IMR-90 (cell line): ENCODE measurements at regions not wholly inside any gene's neighbourhood (a gene's known extent, or its start where the extent isn't known, plus 50 kb on each side); places are given as distances from the start of the nearest gene placed in this dataset.

Experiments
- ATAC-seq: fragments of 200-7000 bp; cut with Tn5 transposase; 2 replicates; pipeline ENCODE4 v1.9.1; 2020; ENCODE audit warnings: low read depth, mild to moderate bottlenecking, moderate library complexity
- BruUV-seq: library from RNA; stranded (reverse); fragments of 400-500 nt; replicated peaks from 2 replicates; lab custom pipeline; 2021; lab: Mats Ljungman, UMichigan
- CTCF ChIA-PET: fragments of 300-600 bp; formaldehyde crosslinking; extraction: SDS; loops from one replicate; lab custom pipeline; 2021; ENCODE audit warnings: antibody characterized with exemption; lab: Yijun Ruan, JAX
- POLR2A ChIA-PET: fragments of 300-600 bp; sonication (Branson Sonifier 250); formaldehyde crosslinking; loops from one replicate; lab custom pipeline; 2022; ENCODE audit warnings: antibody characterized with exemption; ENCODE audit not compliant: unreplicated experiment; lab: Charles Lee
- DNase-seq: peaks from one replicate; pipeline ENCODE4 v3.0.0; 2013
- H2AFZ ChIP-seq: replicated peaks from 2 replicates; pipeline ENCODE3; 2013; ENCODE audit warnings: low read length, mild to moderate bottlenecking; ENCODE audit not compliant: poor library complexity
- H2AK5ac ChIP-seq: 2 replicates; pipeline ENCODE4 v1.6.1; 2013; ENCODE audit warnings: low read depth, low read length, inconsistent platforms
- H2AK9ac ChIP-seq: replicated peaks from 2 replicates; pipeline ENCODE3; 2013; ENCODE audit warnings: mild to moderate bottlenecking, low read depth, low read length, moderate library complexity; ENCODE audit not compliant: poor library complexity
- H2BK120ac ChIP-seq: 2 replicates; pipeline ENCODE4 v1.6.1; 2013; ENCODE audit warnings: low read depth, low read length, inconsistent platforms
- H2BK15ac ChIP-seq: 3 replicates; pipeline ENCODE4 v1.6.1; 2013; ENCODE audit warnings: low read depth, low read length, inconsistent platforms
- H2BK20ac ChIP-seq: 2 replicates; pipeline ENCODE4 v1.6.1; 2013; ENCODE audit warnings: low read depth, mild to moderate bottlenecking, inconsistent platforms, low read length, moderate library complexity
- H2BK5ac ChIP-seq: 2 replicates; pipeline ENCODE4 v1.6.1; 2013; ENCODE audit warnings: mild to moderate bottlenecking, low read depth, low read length, inconsistent platforms; ENCODE audit not compliant: poor library complexity, severe bottlenecking
- H3K14ac ChIP-seq: replicated peaks from 2 replicates; pipeline ENCODE4 v1.6.1; 2013; ENCODE audit warnings: low read depth, low read length, inconsistent platforms
- H3K18ac ChIP-seq: 2 replicates; pipeline ENCODE4 v1.6.1; 2013; ENCODE audit warnings: low read depth, low read length, control low read depth
- H3K23ac ChIP-seq: 2 replicates; pipeline ENCODE4 v1.6.1; 2013; ENCODE audit warnings: low read depth, low read length, inconsistent platforms
- H3K27ac ChIP-seq: 2 replicates; pipeline ENCODE4 v1.5.1; 2013; ENCODE audit warnings: mild to moderate bottlenecking, control low read depth, low read length; ENCODE audit not compliant: insufficient read depth
- H3K27me3 ChIP-seq: 2 replicates; pipeline ENCODE4 v1.6.1; 2013; ENCODE audit warnings: low read length; ENCODE audit not compliant: control insufficient read depth, insufficient read depth
- H3K36me3 ChIP-seq: 2 replicates; pipeline ENCODE4 v1.6.1; 2013; ENCODE audit warnings: low read length, mixed read lengths; ENCODE audit not compliant: control insufficient read depth, insufficient read depth
- H3K4ac ChIP-seq: 2 replicates; pipeline ENCODE4 v1.6.1; 2013; ENCODE audit warnings: low read depth, low read length, inconsistent platforms
- H3K4me1 ChIP-seq: 2 replicates; pipeline ENCODE4 v1.6.1; 2013; ENCODE audit warnings: low read length, mixed read lengths; ENCODE audit not compliant: control insufficient read depth, insufficient read depth
- H3K4me2 ChIP-seq: 2 replicates; pipeline ENCODE4 v1.6.1; 2013; ENCODE audit warnings: low read depth, mild to moderate bottlenecking, control low read depth, low read length, moderate library complexity
- H3K4me3 ChIP-seq: 2 replicates; pipeline ENCODE4 v1.5.1; 2013; ENCODE audit warnings: low read depth, mild to moderate bottlenecking, control low read depth, low read length, moderate library complexity; ENCODE audit not compliant: insufficient read depth
- H3K56ac ChIP-seq: 2 replicates; pipeline ENCODE4 v1.6.1; 2013; ENCODE audit warnings: low read length, inconsistent platforms; ENCODE audit not compliant: insufficient read depth; ENCODE audit errors: extremely low read depth
- H3K79me1 ChIP-seq, 2 experiments: 2 replicates each; pipeline ENCODE4 v1.6.1; 2013; ENCODE audit warnings: low read length in 2 of 2, inconsistent platforms in 1 of 2, low read depth in 1 of 2
- H3K9ac ChIP-seq: 2 replicates; pipeline ENCODE4 v1.6.1; 2013; ENCODE audit warnings: low read depth, low read length, control low read depth
- H3K9me1 ChIP-seq: 2 replicates; pipeline ENCODE4 v1.6.1; 2013; ENCODE audit warnings: low read length, inconsistent platforms; ENCODE audit not compliant: insufficient read depth
- H3K9me3 ChIP-seq: 2 replicates; pipeline ENCODE4 v1.6.1; 2013; ENCODE audit warnings: low read length; ENCODE audit not compliant: control insufficient read depth, insufficient read depth
- H4K20me1 ChIP-seq: 2 replicates; pipeline ENCODE4 v1.6.1; 2013; ENCODE audit warnings: low read length, inconsistent platforms; ENCODE audit not compliant: insufficient read depth
- H4K5ac ChIP-seq: 2 replicates; pipeline ENCODE4 v1.6.1; 2013; ENCODE audit warnings: mild to moderate bottlenecking, low read depth, low read length, control low read depth
- H4K8ac ChIP-seq, 2 experiments: 2 replicates each; pipeline ENCODE4 v1.6.1; 2013; ENCODE audit warnings: low read depth in 2 of 2, low read length in 2 of 2, control low read depth in 1 of 2, inconsistent platforms in 1 of 2
- H4K91ac ChIP-seq: 2 replicates; pipeline ENCODE4 v1.6.1; 2013; ENCODE audit warnings: low read depth, low read length, inconsistent platforms; ENCODE audit not compliant: insufficient read depth
- BHLHE40 ChIP-seq: fragments of 150-350 bp; IDR thresholded peaks from 2 replicates; pipeline ENCODE4 v1.6.1; 2016; ENCODE audit warnings: mild to moderate bottlenecking, low read depth, low read length
- CHD1 ChIP-seq: IDR thresholded peaks from 2 replicates; pipeline ENCODE4 v1.6.1; 2012; ENCODE audit warnings: low read depth, low read length, improper control_type of control experiment
- CTCF ChIP-seq: conservative IDR thresholded peaks from 2 replicates; pipeline ENCODE4 v1.5.1; 2012; ENCODE audit warnings: mild to moderate bottlenecking, low read depth, low read length, improper control_type of control experiment
- FOS ChIP-seq: fragments of 150-350 bp; IDR thresholded peaks from 2 replicates; pipeline ENCODE4 v1.6.1; 2016; ENCODE audit warnings: low read depth, low read length
- MAZ ChIP-seq: IDR thresholded peaks from 2 replicates; pipeline ENCODE4 v1.6.1; 2012; ENCODE audit warnings: low read depth, mild to moderate bottlenecking, low read length, improper control_type of control experiment, moderate library complexity, borderline replicate concordance
- NFE2L2 ChIP-seq: fragments of 150-350 bp; IDR thresholded peaks from 2 replicates; pipeline ENCODE4 v1.6.1; 2016; ENCODE audit warnings: low read depth, mild to moderate bottlenecking, low read length
- POLR2A ChIP-seq: IDR thresholded peaks from 2 replicates; pipeline ENCODE4 v1.6.1; 2012; ENCODE audit warnings: mild to moderate bottlenecking, low read depth, low read length
- RCOR1 ChIP-seq: IDR thresholded peaks from 2 replicates; pipeline ENCODE4 v1.6.1; 2012; ENCODE audit warnings: mild to moderate bottlenecking, low read length, improper control_type of control experiment; ENCODE audit not compliant: insufficient replicate concordance
- RFX5 ChIP-seq: IDR thresholded peaks from 2 replicates; pipeline ENCODE4 v1.8.0; 2012; ENCODE audit warnings: low read depth, mild to moderate bottlenecking, low read length, moderate library complexity
- SMC3 ChIP-seq: fragments of 150-350 bp; IDR thresholded peaks from 2 replicates; pipeline ENCODE4 v1.6.1; 2016; ENCODE audit warnings: low read depth, mild to moderate bottlenecking, antibody characterized with exemption, low read length, moderate library complexity
- USF2 ChIP-seq: fragments of 150-350 bp; IDR thresholded peaks from 2 replicates; pipeline ENCODE4 v1.6.1; 2017; ENCODE audit warnings: mild to moderate bottlenecking, antibody characterized with exemption, low read length, low read depth
- WGBS, 2 experiments: methylation state at CpG; one replicate each; pipeline versions ENCODE4 v1.1.5 to v1.1.7; 2013; ENCODE audit warnings: missing lambda C conversion rate in 2 of 2; ENCODE audit not compliant: insufficient read length in 1 of 2; ENCODE audit errors: extremely low coverage in 2 of 2; 5-methylcytosine and 5-hydroxymethylcytosine counted together
- dilution Hi-C: fragments of 300-500 bp; cut with HindIII; formaldehyde crosslinking; loops from one replicate; pipeline ENCODE4 v1.14.3; 2018; ENCODE audit warnings: low sequenced_read_pairs; ENCODE audit not compliant: unreplicated experiment
- in situ Hi-C: fragments of 300-500 bp; cut with MboI; formaldehyde crosslinking; loops from 3 replicates; pipeline ENCODE4 v1.14.3; 2019; ENCODE audit warnings: low sequenced_read_pairs, inconsistent platforms, mixed read lengths
- intact Hi-C: fragments of 100-400 bp; cut with micrococcal nuclease; formaldehyde crosslinking; loops from 2 replicates; pipeline ENCODE4 v1.10.0; 2022

GRCh38 chr5:57705769-57706168 lies 223.2 kb upstream of the ACTBL2 start:
- Histone ChIP-seq H3K79me1 (no peaks in the 10 kb centered on the region), H2AFZ (no peak overlapping the region), H3K9ac (no peak overlapping the region), H3K14ac (no peak overlapping the region), H4K5ac (no peak overlapping the region), H3K9me3 (peaks cover 6% of the 10 kb centered on the region), H2BK20ac (no peak overlapping the region), H3K27me3 (no peaks in the 10 kb centered on the region), H3K4ac (no peak overlapping the region), H2AK9ac (no peak overlapping the region), H3K27ac (no peak overlapping the region), H2BK5ac (no peak overlapping the region), H4K8ac (no peak overlapping the region), H2BK15ac (no peak overlapping the region), H3K56ac (no peak overlapping the region), H3K9me1 (no peaks in the 10 kb centered on the region), H3K36me3 (no peaks in the 10 kb centered on the region), H3K18ac (no peak overlapping the region), H4K91ac (no peak overlapping the region), H2BK120ac (no peak overlapping the region), H4K20me1 (no peaks in the 10 kb centered on the region), H3K4me3 (no peak overlapping the region), H3K4me2 (no peak overlapping the region), H2AK5ac (no peak overlapping the region), H3K4me1 (peaks cover 5% of the 10 kb centered on the region), H3K23ac (no peak overlapping the region)
- POLR2A ChIA-PET = no interaction called here
- WGBS, 2 experiments = no CpG with 5 or more reads among the region's 3 CpGs
- dilution Hi-C loops = no loop called here
- CTCF ChIA-PET = interaction anchor here (0.6 kb wide), 1 partner anchor 325 kb away, joined by 3 read pairs; no protein-coding TSS in a partner anchor
- DNase-seq (no peak), ATAC-seq (no peak)
- no TSS peak for BruUV-seq
- intact Hi-C loops = no loop called here
- TF ChIP-seq FOS (no peak), RFX5 (no peak), MAZ (no peak), CTCF (no peak), USF2 (no peak), SMC3 (no peak), POLR2A (no peak), RCOR1 (no peak), CHD1 (no peak), BHLHE40 (no peak), NFE2L2 (no peak)
- in situ Hi-C loops = no loop called here
